ENCODE measurements at regions not wholly inside any gene's neighbourhood (a gene's known extent, or its start where the extent isn't known, plus 50 kb on each side); places are given as distances from the start of the nearest gene placed in this dataset.

DNA sequence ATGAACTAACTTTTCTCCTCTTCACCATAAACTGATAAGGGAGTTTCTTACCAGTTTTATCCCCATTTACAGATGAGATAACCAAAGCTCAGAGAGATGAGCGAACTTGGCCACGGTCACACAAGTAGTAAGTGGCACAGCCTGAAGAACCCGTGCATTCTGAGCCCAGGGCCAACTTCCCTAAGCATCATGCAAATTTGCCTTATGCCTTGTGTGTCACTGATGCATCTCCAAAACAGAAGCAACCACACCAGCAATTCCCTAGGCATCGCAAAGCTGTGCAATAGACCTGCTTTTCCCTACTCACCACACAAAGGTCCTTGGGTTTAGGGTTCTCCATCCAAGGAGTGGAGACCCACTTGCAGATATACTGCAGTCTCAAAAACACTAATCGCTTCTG lies 304.5 kb upstream of the KAZN start:
- ATAC-seq (no peak), DNase-seq (no peak)

GRCh38 chr1:14294860-14295536 lies 303.5 kb upstream of the KAZN start:
- TF ChIP-seq, protein P1, sequence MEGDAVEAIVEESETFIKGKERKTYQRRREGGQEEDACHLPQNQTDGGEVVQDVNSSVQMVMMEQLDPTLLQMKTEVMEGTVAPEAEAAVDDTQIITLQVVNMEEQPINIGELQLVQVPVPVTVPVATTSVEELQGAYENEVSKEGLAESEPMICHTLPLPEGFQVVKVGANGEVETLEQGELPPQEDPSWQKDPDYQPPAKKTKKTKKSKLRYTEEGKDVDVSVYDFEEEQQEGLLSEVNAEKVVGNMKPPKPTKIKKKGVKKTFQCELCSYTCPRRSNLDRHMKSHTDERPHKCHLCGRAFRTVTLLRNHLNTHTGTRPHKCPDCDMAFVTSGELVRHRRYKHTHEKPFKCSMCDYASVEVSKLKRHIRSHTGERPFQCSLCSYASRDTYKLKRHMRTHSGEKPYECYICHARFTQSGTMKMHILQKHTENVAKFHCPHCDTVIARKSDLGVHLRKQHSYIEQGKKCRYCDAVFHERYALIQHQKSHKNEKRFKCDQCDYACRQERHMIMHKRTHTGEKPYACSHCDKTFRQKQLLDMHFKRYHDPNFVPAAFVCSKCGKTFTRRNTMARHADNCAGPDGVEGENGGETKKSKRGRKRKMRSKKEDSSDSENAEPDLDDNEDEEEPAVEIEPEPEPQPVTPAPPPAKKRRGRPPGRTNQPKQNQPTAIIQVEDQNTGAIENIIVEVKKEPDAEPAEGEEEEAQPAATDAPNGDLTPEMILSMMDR (IDR thresholded peaks at IDR 0.05), result no peak
- H3K27ac ChIP-seq, result no peak overlapping the region
- no peaks in the 10 kb centered on the region for H3K36me3 ChIP-seq
- H3K9me3 ChIP-seq, result no peaks in the 10 kb centered on the region
- no peak overlapping the region for H3K4me3 ChIP-seq
- DNase-seq (no peak), ATAC-seq (no peak)
- intact Hi-C loops (cut with DNase I), result no loop called here
- peaks cover 0 to 5% of the 10 kb centered on the region in 2 donors for H3K27me3 ChIP-seq
- no peaks in the 10 kb centered on the region for H3K4me1 ChIP-seq

More for the DNA sequence above, 304.5 kb upstream of the KAZN start:
- H3K36me3 ChIP-seq, result no peaks in the 10 kb centered on the region
- intact Hi-C loops (cut with DNase I), result no loop called here
- no peaks in the 10 kb centered on the region for H3K4me1 ChIP-seq
- TF ChIP-seq, protein P1 (IDR thresholded peaks at IDR 0.05), result no peak
- H3K9me3 ChIP-seq, result no peaks in the 10 kb centered on the region
- H3K27ac ChIP-seq, result no peak overlapping the region
- H3K4me3 ChIP-seq, result no peak overlapping the region
- peaks cover 0 to 5% of the 10 kb centered on the region in 2 donors for H3K27me3 ChIP-seq

- H3K9me3 ChIP-seq, result no peaks in the 10 kb centered on the region
- H3K27me3 ChIP-seq, result peaks cover 0 to 5% of the 10 kb centered on the region in 2 donors
- H3K4me3 ChIP-seq, result no peak overlapping the region
- TF ChIP-seq, protein P1 (IDR thresholded peaks at IDR 0.05), result no peak
- no peak overlapping the region for H3K27ac ChIP-seq
- no peaks in the 10 kb centered on the region for H3K36me3 ChIP-seq
- DNase-seq, result no peak
- H3K4me1 ChIP-seq, result no peaks in the 10 kb centered on the region
- ATAC-seq, result no peak
- intact Hi-C loops (cut with DNase I), result no loop called here
These were observed 301.7 kb upstream of the KAZN start for GRCh38 chr1:14296795-14297194.

DNA sequence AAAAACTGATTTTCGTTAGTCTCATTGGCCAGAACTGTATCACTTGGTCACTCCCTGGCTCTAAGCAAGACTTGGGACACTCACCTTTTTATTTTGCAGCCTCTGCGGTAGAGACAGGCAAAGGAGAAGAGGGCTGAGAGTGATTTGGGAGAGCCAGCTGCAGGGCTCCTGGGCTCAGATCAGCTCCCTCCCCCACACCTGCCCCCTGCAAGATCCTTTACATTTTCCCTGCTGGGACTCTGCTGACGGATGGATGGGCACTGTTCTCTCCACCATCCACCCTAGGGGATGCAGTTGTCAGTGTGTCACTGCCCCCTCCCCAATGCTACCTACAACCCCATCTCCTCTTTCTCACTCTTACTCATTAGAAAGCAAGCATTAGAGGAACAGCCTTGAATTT lies 301.1 kb upstream of the KAZN start:
- intact Hi-C loops (cut with DNase I), result no loop called here
- Histone ChIP-seq H3K27ac (no peak overlapping the region), H3K27me3 (peaks cover 0 to 2% of the 10 kb centered on the region in 2 donors), H3K36me3 (no peaks in the 10 kb centered on the region), H3K4me1 (no peaks in the 10 kb centered on the region), H3K9me3 (no peaks in the 10 kb centered on the region), H3K4me3 (no peak overlapping the region)
- TF ChIP-seq, protein P1 (IDR thresholded peaks at IDR 0.05), result no peak
- DNase-seq (no peak), ATAC-seq (no peak)

DNA sequence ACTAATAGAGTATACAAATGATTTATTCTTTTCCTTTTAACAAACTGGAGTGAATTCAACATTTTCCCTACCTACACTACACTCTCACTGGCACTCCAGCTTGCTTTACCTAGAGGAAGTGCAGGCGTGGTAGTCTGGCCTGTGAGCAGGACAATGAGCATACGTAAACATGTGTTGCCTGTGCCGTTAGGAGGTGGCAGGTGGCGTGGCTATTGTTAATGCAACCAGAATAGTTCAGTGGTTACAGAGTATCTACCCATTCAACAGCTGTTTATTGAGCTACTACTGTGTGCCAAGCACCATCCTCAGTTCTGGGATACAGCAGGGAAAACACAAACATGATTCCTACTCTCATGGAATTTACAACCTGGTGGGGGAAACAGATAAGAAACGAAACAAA lies 299.7 kb upstream of the KAZN start:
- ATAC-seq (no peak), DNase-seq (no peak)
- intact Hi-C loops (cut with DNase I), result no loop called here
- no peaks in the 10 kb centered on the region for H3K9me3 ChIP-seq
- no peaks in the 10 kb centered on the region for H3K4me1 ChIP-seq
- H3K27ac ChIP-seq, result no peak overlapping the region
- no peaks in the 10 kb centered on the region for H3K27me3 ChIP-seq
- no peak overlapping the region for H3K4me3 ChIP-seq
- TF ChIP-seq, protein P1 (IDR thresholded peaks at IDR 0.05), result no peak
- H3K36me3 ChIP-seq, result no peaks in the 10 kb centered on the region
